HepG2 (cell line): ENCODE measurements at regions not wholly inside any gene's neighbourhood (a gene's known extent, or its start where the extent isn't known, plus 50 kb on each side); places are given as distances from the start of the nearest gene placed in this dataset.

Source experiments
- ARID4A ChIP-seq: sonication (generic); formaldehyde crosslinking; IDR thresholded peaks from 2 replicates; pipeline ENCODE4 v1.5.0; 2020; ENCODE audit warnings: mild to moderate bottlenecking, missing genetic modification reagents, borderline replicate concordance
- CC2D1A ChIP-seq: sonication (generic); formaldehyde crosslinking; IDR thresholded peaks from 2 replicates; pipeline ENCODE4 v1.8.1; 2023; ENCODE audit warnings: mild to moderate bottlenecking, missing genetic modification reagents
- GPN1 ChIP-seq: sonication (generic); formaldehyde crosslinking; IDR thresholded peaks from 2 replicates; pipeline ENCODE4 v1.5.1; 2020; ENCODE audit warnings: missing genetic modification reagents, borderline replicate concordance
- GTF2F1 ChIP-seq: fragments of 150-350 bp; IDR thresholded peaks from 2 replicates; pipeline ENCODE4 v1.6.1; 2014; ENCODE audit warnings: low read length
- HMG20A ChIP-seq: IDR thresholded peaks from 2 replicates; pipeline ENCODE4 v1.6.1; 2016; ENCODE audit warnings: borderline replicate concordance
- HOXA5 ChIP-seq: sonication (generic); formaldehyde crosslinking; IDR thresholded peaks from 2 replicates; pipeline ENCODE4 v1.4.0; 2020; ENCODE audit warnings: missing genetic modification reagents
- KDM3A ChIP-seq: IDR thresholded peaks from 2 replicates; pipeline ENCODE4 v1.6.1; 2018; ENCODE audit warnings: low read depth, missing compliant biosample characterization
- KLF6 ChIP-seq: IDR thresholded peaks from 2 replicates; pipeline ENCODE4 v1.8.0; 2016; ENCODE audit warnings: missing biosample characterization, missing genetic modification reagents
- KMT2A ChIP-seq: sonication (generic); formaldehyde crosslinking; IDR thresholded peaks from 2 replicates; pipeline ENCODE4 v1.4.0; 2020; ENCODE audit warnings: missing genetic modification reagents
- RAD51 ChIP-seq: fragments of 450-650 bp; IDR thresholded peaks from 2 replicates; pipeline ENCODE4 v1.6.1; 2016; ENCODE audit warnings: borderline replicate concordance
- RBFOX2 ChIP-seq: fragments of 200-400 bp; formaldehyde crosslinking; IDR thresholded peaks from 2 replicates; pipeline ENCODE4 v1.6.1; 2017; ENCODE audit warnings: low read depth, mild to moderate bottlenecking, low read length
- RFX3 ChIP-seq: IDR thresholded peaks from 2 replicates; pipeline ENCODE4 v1.6.1; 2016; ENCODE audit warnings: missing biosample characterization, missing genetic modification reagents
- SMARCC2 ChIP-seq: fragments of 450-650 bp; IDR thresholded peaks from 2 replicates; pipeline ENCODE4 v1.6.1; 2017; ENCODE audit warnings: antibody characterized with exemption, mild to moderate bottlenecking
- TAF15 ChIP-seq: fragments of 200-400 bp; formaldehyde crosslinking; IDR thresholded peaks from one replicate; pipeline ENCODE4 v1.6.1; 2018; ENCODE audit warnings: mild to moderate bottlenecking, low read depth, low read length; ENCODE audit not compliant: poor library complexity, severe bottlenecking
- TBX3 ChIP-seq: fragments of 450-650 bp; IDR thresholded peaks from 2 replicates; pipeline ENCODE4 v1.6.1; 2017; ENCODE audit warnings: antibody characterized with exemption, mild to moderate bottlenecking, inconsistent platforms, borderline replicate concordance
- ZNF138 ChIP-seq: sonication (generic); formaldehyde crosslinking; IDR thresholded peaks from 2 replicates; pipeline ENCODE4 v1.5.0; 2020; ENCODE audit warnings: mild to moderate bottlenecking, low read depth, missing genetic modification reagents
- ZNF343 ChIP-seq: sonication (generic); formaldehyde crosslinking; IDR thresholded peaks from 2 replicates; pipeline ENCODE4 v1.4.0; 2020; ENCODE audit warnings: mild to moderate bottlenecking, missing genetic modification reagents
- ZNF563 ChIP-seq: sonication (generic); formaldehyde crosslinking; IDR thresholded peaks from 2 replicates; pipeline ENCODE4 v1.8.0; 2022; ENCODE audit warnings: mild to moderate bottlenecking, moderate library complexity, missing genetic modification reagents
- ZNF567 ChIP-seq: sonication (generic); formaldehyde crosslinking; IDR thresholded peaks from 2 replicates; pipeline ENCODE4 v1.8.1; 2023; ENCODE audit warnings: mild to moderate bottlenecking, missing genetic modification reagents, borderline replicate concordance
- ZNF569 ChIP-seq: sonication (generic); formaldehyde crosslinking; IDR thresholded peaks from 2 replicates; pipeline ENCODE4 v1.5.0; 2020; ENCODE audit warnings: mild to moderate bottlenecking, missing genetic modification reagents, moderate library complexity, borderline replicate concordance
- ZNF572 ChIP-seq: sonication (generic); formaldehyde crosslinking; IDR thresholded peaks from 2 replicates; pipeline ENCODE4 v1.5.1; 2020; ENCODE audit warnings: mild to moderate bottlenecking, missing genetic modification reagents
- ZNF629 ChIP-seq: sonication (generic); formaldehyde crosslinking; conservative IDR thresholded peaks from 2 replicates; pipeline ENCODE4 v1.5.0; 2020; ENCODE audit warnings: missing genetic modification reagents
- ZNF749 ChIP-seq: sonication (generic); formaldehyde crosslinking; IDR thresholded peaks from 2 replicates; pipeline ENCODE4 v1.8.0; 2022; ENCODE audit warnings: mild to moderate bottlenecking, missing genetic modification reagents, moderate library complexity, borderline replicate concordance
- ZNF777 ChIP-seq: sonication (generic); formaldehyde crosslinking; IDR thresholded peaks from 2 replicates; pipeline ENCODE4 v1.4.0; 2020; ENCODE audit warnings: missing genetic modification reagents
- ZNF816 ChIP-seq: sonication (generic); formaldehyde crosslinking; IDR thresholded peaks from 2 replicates; pipeline ENCODE4 v1.8.0; 2022; ENCODE audit warnings: missing genetic modification reagents, mild to moderate bottlenecking, borderline replicate concordance
- TF ChIP-seq, protein P1 (sequence below): sonication (generic); formaldehyde crosslinking; IDR thresholded peaks from 2 replicates; pipeline ENCODE4 v1.5.0; 2020; ENCODE audit warnings: missing genetic modification reagents
- TF ChIP-seq, protein P2 (sequence below): sonication (generic); formaldehyde crosslinking; IDR thresholded peaks from 2 replicates; pipeline ENCODE4 v1.8.0; 2022; ENCODE audit warnings: low read depth, missing genetic modification reagents

GRCh38 chr2:106285237-106285829 is 91.2 kb upstream of the UXS1 start (continued):
- TF ChIP-seq ARID4A (no peak), RFX3 (no peak), ZNF572 (no peak), SMARCC2 (no peak), ZNF343 (CRISPR knock-in tag) (no peak), RAD51 (no peak), ZNF749 (CRISPR knock-in tag) (no peak), CC2D1A (CRISPR knock-in tag) (no peak), RBFOX2 (no peak), ZNF777 (CRISPR knock-in tag) (no peak), GTF2F1 (no peak), ZNF567 (no peak), ZNF629 (CRISPR knock-in tag) (no peak), TBX3 (no peak), ZNF563 (CRISPR knock-in tag) (no peak), TAF15 (no peak), ZNF569 (no peak), GPN1 (no peak), HMG20A (CRISPR knock-in tag) (peak; percentile 42; the same call in 1 of the 2 replicates), ZNF816 (CRISPR knock-in tag) (no peak), KMT2A (CRISPR knock-in tag) (no peak), KDM3A (0 out of 2 replicates have a peak, but pooled peaks have one; percentile 22), HOXA5 (CRISPR knock-in tag) (no peak), KLF6 (CRISPR knock-in tag) (no peak), ZNF138 (no peak)
- TF ChIP-seq, protein P1, sequence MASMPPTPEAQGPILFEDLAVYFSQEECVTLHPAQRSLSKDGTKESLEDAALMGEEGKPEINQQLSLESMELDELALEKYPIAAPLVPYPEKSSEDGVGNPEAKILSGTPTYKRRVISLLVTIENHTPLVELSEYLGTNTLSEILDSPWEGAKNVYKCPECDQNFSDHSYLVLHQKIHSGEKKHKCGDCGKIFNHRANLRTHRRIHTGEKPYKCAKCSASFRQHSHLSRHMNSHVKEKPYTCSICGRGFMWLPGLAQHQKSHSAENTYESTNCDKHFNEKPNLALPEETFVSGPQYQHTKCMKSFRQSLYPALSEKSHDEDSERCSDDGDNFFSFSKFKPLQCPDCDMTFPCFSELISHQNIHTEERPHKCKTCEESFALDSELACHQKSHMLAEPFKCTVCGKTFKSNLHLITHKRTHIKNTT (CRISPR knock-in tag), result no peak
- TF ChIP-seq, protein P2, sequence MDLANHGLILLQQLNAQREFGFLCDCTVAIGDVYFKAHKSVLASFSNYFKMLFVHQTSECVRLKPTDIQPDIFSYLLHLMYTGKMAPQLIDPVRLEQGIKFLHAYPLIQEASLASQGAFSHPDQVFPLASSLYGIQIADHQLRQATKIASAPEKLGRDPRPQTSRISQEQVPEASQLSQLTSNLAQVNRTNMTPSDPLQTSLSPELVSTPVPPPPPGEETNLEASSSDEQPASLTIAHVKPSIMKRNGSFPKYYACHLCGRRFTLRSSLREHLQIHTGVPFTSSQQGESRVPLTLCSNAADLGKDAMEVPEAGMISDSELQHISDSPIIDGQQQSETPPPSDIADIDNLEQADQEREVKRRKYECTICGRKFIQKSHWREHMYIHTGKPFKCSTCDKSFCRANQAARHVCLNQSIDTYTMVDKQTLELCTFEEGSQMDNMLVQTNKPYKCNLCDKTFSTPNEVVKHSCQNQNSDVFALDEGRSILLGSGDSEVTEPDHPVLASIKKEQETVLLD, result no peak
